Duodenal mucosa (tissue), 2 donors: ENCODE measurements at regions not wholly inside any gene's neighbourhood (a gene's known extent, or its start where the extent isn't known, plus 50 kb on each side); places are given as distances from the start of the nearest gene placed in this dataset.

Experiments used
- H3K27ac ChIP-seq: one replicate; pipeline ENCODE4 v1.7.0; 2013; ENCODE audit warnings: low read depth, low read length
- H3K27me3 ChIP-seq, 2 donors: one replicate each; pipeline ENCODE4 v1.7.0; 2013; ENCODE audit warnings: low read length in 2 of 2, control low read depth in 1 of 2; ENCODE audit not compliant: insufficient read depth in 2 of 2, control insufficient read depth in 1 of 2
- H3K36me3 ChIP-seq, 2 donors: one replicate each; pipeline ENCODE4 v1.7.0; 2013; ENCODE audit warnings: low read length in 2 of 2, control low read depth in 1 of 2; ENCODE audit not compliant: insufficient read depth in 2 of 2, control insufficient read depth in 1 of 2
- H3K4me1 ChIP-seq, 2 donors: one replicate each; pipeline ENCODE4 v1.7.0; 2013; ENCODE audit warnings: low read length in 2 of 2, control low read depth in 1 of 2; ENCODE audit not compliant: insufficient read depth in 2 of 2, control insufficient read depth in 1 of 2
- H3K4me3 ChIP-seq, 2 donors: one replicate each; pipeline ENCODE4 v1.7.0; 2013; ENCODE audit warnings: low read length in 2 of 2, low read depth in 1 of 2
- H3K9ac ChIP-seq, 2 donors: one replicate each; pipeline ENCODE4 v1.7.0; 2013; ENCODE audit warnings: low read length in 2 of 2, low read depth in 1 of 2
- H3K9me3 ChIP-seq, 2 donors: one replicate each; pipeline ENCODE4 v1.7.0; 2013; ENCODE audit warnings: low read length in 2 of 2, control low read depth in 1 of 2; ENCODE audit not compliant: control insufficient read depth in 1 of 2

DNA sequence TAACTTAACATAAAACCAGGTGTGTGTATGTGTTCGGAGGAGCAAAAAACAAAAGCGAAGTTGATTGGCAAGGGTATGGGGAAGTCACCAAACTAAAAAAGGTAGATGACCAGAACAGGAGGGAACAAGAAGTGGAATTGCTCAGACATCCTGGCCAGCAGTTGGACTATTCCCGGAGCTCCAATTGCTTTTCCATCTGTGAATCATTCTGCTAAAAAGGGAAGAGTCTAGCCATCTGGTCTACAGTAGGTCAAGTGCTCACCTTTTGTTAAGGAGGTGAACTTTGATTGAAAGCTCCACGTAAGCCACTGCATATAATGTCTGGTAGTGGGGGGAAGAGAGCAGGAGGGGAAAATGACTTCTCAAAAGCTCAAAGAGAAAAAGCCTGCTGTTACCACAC, 50.0 kb upstream of the BET1 start:
- Histone ChIP-seq H3K27me3 (no peaks in the 10 kb centered on the region), H3K27ac (no peak overlapping the region), H3K36me3 (no peaks in the 10 kb centered on the region), H3K4me3 (no peak overlapping the region), H3K9me3 (no peaks in the 10 kb centered on the region), H3K4me1 (no peaks in the 10 kb centered on the region), H3K9ac (no peak overlapping the region)

DNA sequence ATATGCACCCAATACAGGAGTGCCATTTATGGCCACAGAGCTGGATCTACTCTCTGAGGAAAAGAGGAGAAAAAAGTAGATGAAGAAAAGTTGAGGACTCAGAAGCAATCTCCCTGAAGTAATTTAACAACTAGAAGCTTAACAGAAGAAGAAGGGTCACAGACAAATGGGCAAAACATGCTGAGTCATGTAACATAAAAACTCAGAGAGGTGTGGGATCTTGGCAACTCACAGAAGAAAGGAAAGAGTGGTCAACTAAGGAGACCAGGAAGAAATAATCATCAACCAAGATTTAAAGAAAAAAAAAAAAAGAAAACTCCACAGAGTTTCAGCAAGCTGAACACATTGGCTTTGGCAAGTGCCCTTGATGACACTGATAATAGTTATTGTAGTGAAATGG, 51.8 kb upstream of the BET1 start:
- Histone ChIP-seq H3K27ac (no peak overlapping the region), H3K9ac (no peak overlapping the region), H3K4me3 (no peak overlapping the region), H3K9me3 (no peaks in the 10 kb centered on the region), H3K4me1 (no peaks in the 10 kb centered on the region), H3K36me3 (no peaks in the 10 kb centered on the region), H3K27me3 (no peaks in the 10 kb centered on the region)

DNA sequence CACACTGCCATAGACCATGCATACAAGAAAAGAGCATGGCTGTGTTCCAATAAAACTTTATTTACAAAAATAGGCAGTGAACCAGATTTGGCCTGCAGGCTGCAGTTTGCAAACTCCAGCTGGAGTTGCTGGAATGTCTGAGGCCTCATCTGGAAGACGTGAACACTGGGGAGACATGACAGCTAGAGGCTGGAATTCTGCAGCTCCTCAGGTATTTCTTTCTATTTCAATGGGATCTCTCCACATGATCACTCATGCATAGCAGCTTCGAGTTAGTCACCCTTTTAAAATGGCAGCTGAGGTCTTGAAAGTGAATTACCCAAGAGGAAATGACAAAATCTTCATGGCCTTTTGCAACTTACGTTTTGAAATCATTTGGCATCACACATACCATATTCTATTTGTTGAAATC, 52.6 kb upstream of the BET1 start:
- H3K4me3 ChIP-seq = no peak overlapping the region
- H3K27ac ChIP-seq = no peak overlapping the region
- no peaks in the 10 kb centered on the region for H3K36me3 ChIP-seq
- no peaks in the 10 kb centered on the region for H3K4me1 ChIP-seq
- H3K27me3 ChIP-seq = no peaks in the 10 kb centered on the region
- no peaks in the 10 kb centered on the region for H3K9me3 ChIP-seq
- no peak overlapping the region for H3K9ac ChIP-seq

DNA sequence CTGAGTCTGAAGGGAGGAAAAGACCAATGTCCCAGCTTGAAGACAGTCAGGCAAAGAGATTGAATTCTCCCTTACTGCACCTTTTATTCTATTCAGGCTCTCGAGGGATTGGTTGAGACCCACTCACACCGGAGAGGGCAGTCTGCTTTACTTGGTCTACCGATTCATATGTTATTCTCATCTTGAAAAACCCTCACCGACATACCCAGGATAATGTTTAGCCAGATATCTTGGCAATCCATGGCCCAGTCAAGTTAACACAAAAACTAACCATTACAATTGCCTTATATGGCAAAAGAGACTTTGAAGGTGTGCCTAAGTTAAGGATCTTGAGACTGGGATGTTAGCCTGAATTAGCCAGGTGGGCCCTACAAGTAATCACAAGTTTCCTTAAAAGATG, 53.8 kb upstream of the BET1 start:
- Histone ChIP-seq H3K27ac (no peak overlapping the region), H3K27me3 (no peaks in the 10 kb centered on the region), H3K36me3 (no peaks in the 10 kb centered on the region), H3K4me3 (no peak overlapping the region), H3K4me1 (no peaks in the 10 kb centered on the region), H3K9me3 (no peaks in the 10 kb centered on the region), H3K9ac (no peak overlapping the region)

DNA sequence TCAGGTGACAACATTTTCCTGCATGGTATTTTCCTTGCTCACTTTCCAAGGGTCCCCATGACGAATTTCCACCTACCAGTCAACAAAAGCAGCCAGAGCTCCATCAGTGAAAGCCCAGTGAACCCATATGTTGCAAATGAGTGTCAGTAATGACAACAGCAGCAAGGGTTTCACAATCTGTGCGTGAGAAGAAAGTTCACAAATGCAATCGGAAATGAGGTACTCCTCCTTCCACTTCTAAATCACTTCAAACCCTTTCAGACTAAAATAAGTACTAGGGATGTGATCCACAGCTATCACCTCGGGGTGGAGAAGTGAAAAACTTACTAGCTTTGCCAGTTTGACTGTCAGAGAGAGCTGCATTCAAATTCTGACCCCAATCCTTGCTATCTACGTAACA, 55.6 kb upstream of the BET1 start:
- no peaks in the 10 kb centered on the region for H3K9me3 ChIP-seq
- no peak overlapping the region for H3K27ac ChIP-seq
- H3K9ac ChIP-seq = no peak overlapping the region
- no peaks in the 10 kb centered on the region for H3K27me3 ChIP-seq
- no peaks in the 10 kb centered on the region for H3K4me1 ChIP-seq
- no peak overlapping the region for H3K4me3 ChIP-seq
- H3K36me3 ChIP-seq = no peaks in the 10 kb centered on the region

DNA sequence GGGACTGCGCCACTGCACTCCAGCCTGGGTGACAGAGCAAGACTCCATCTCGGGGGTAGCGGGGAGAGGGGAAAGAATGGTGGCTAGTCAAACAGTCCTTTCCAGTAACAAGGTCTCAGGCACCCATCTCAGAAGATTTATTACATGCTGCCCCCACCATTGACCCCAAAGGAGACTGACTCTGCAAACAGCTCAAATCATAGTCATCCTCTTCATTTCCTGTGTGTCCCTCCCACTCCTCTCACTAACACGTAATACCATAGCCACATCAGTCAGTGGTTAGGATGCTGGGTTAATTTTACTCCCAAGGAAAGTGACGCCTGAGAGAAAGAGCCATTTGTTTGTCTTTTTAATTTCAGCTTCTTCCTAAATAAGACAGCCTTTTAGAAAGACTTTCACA, 56.6 kb upstream of the BET1 start:
- Histone ChIP-seq H3K4me3 (no peak overlapping the region), H3K27ac (no peak overlapping the region), H3K27me3 (no peaks in the 10 kb centered on the region), H3K4me1 (no peaks in the 10 kb centered on the region), H3K9ac (no peak overlapping the region), H3K9me3 (no peaks in the 10 kb centered on the region), H3K36me3 (no peaks in the 10 kb centered on the region)

DNA sequence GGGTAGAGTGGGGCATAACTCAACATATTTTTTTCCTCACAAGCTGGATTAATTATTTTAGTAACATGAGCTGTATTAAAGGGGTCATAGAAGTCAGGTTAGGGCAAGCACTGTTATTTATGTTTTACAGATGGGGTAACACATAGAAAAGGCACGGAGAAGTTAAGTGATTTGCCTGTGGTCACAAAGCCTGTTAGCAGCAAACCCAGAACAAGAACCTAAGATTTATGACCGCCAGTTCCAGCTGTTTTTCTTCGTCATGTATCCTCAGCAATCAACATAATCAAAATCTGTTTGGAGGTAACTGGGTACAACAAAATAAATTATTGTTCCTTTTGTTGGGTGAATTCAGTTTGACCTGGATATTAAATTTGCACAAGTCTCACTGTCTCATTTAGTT, 57.2 kb upstream of the BET1 start:
- no peak overlapping the region for H3K9ac ChIP-seq
- no peaks in the 10 kb centered on the region for H3K36me3 ChIP-seq
- H3K4me1 ChIP-seq = no peaks in the 10 kb centered on the region
- no peaks in the 10 kb centered on the region for H3K27me3 ChIP-seq
- H3K4me3 ChIP-seq = no peak overlapping the region
- no peak overlapping the region for H3K27ac ChIP-seq
- no peaks in the 10 kb centered on the region for H3K9me3 ChIP-seq

DNA sequence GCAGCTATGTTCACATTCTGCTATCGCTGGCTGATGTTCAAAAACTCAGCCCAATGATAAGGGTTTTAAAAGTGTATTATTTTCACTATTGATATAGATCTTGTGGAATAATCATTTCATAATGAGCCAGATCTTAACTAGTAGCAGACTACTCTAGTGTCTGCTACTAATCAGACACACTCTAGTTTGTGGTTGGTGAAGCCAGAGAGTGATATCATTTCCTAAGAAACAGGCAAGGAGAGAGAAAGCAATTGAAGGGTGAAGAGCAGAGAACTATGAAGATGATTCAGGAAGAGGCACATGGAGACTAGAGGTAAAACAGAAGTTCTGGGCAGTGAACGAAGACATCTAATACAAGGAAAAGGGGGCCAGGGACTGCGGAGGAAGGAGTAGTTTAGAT, 58.2 kb upstream of the BET1 start:
- no peaks in the 10 kb centered on the region for H3K9me3 ChIP-seq
- H3K36me3 ChIP-seq = no peaks in the 10 kb centered on the region
- H3K27ac ChIP-seq = no peak overlapping the region
- no peaks in the 10 kb centered on the region for H3K4me1 ChIP-seq
- H3K4me3 ChIP-seq = no peak overlapping the region
- H3K9ac ChIP-seq = no peak overlapping the region
- no peaks in the 10 kb centered on the region for H3K27me3 ChIP-seq

DNA sequence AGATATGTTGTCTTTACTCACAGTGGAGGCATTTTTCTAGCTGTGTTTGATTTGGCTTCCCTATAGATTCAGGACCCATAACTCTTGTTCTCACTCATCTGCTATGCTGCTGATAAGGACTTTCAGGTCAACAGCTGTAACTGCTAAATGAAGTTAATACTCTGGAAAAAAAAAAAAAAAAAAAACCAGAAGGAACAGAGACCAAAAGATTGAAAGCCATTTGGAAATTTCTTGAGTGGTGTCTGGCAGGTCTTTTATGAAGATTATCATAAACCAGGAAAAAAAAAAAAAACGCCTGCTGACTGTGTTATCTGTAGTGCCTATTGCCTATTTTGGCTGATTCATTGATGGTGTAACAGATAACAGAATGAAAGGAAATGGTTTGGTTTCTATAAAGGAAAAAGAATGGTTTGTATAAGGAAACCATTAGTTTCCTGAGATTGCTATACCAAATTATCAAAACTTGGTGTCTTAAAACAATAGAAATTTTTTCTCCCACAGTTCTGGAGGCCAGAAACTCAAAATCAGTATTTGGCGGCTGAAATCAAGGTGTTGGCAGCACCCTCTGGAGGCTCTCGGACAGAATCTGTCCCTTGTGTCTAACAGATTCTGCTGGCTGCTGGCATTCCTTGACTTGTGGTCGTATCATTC, 60.5 kb upstream of the BET1 start:
- no peak overlapping the region for H3K27ac ChIP-seq
- no peaks in the 10 kb centered on the region for H3K4me1 ChIP-seq
- H3K27me3 ChIP-seq = peaks cover 0 to 5% of the 10 kb centered on the region in 2 donors
- H3K9me3 ChIP-seq = no peaks in the 10 kb centered on the region
- no peak overlapping the region for H3K4me3 ChIP-seq
- H3K9ac ChIP-seq = no peak overlapping the region
- no peaks in the 10 kb centered on the region for H3K36me3 ChIP-seq

DNA sequence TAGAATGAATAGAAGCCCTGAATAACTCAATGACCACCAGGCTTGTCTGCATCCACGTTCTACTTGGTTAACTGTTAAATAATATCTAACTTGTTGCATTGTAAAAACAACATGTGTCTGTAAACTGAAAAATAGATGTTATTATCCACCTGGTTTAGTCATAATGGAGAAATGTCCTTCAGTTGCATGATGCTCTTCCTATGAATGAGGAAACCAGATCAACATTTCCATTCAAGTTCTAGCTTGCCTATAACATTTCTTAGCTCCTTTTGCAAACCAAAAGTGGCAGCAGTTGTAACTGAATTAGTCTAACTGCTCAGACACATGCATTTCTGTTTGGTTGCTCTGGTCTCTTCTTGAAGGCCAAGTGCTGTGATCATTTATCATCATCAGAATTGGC, 62.9 kb upstream of the BET1 start:
- peaks cover 0 to 5% of the 10 kb centered on the region in 2 donors for H3K27me3 ChIP-seq
- no peak overlapping the region for H3K4me3 ChIP-seq
- no peak overlapping the region for H3K27ac ChIP-seq
- H3K36me3 ChIP-seq = no peaks in the 10 kb centered on the region
- H3K4me1 ChIP-seq = no peaks in the 10 kb centered on the region
- no peak overlapping the region for H3K9ac ChIP-seq
- H3K9me3 ChIP-seq = no peaks in the 10 kb centered on the region

DNA sequence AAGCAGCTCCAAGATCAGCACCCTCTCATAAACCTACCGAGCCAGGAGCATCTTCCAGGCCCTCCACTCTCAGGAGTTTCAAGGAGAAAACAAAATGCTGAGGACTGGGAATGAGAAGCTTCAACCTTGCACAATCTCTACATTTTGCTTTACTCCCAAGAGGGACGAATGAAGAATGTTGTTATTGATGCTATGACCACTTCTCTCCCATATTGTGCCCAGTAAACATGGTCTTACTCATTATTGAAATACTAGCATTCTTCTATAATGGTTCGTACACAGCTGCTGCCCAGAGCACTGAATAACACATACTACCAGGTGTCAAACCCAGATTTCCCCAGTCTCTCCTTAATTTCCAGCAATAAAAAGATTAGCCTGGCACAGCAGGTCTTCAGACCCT, 63.4 kb upstream of the BET1 start:
- Histone ChIP-seq H3K36me3 (no peaks in the 10 kb centered on the region), H3K27me3 (peaks cover 0 to 5% of the 10 kb centered on the region in 2 donors), H3K27ac (no peak overlapping the region), H3K4me1 (no peaks in the 10 kb centered on the region), H3K4me3 (no peak overlapping the region), H3K9me3 (no peaks in the 10 kb centered on the region), H3K9ac (no peak overlapping the region)
